Left ventricle myocardium inferior (tissue), 1 donor: ENCODE measurements at regions not wholly inside any gene's neighbourhood (a gene's known extent, or its start where the extent isn't known, plus 50 kb on each side); places are given as distances from the start of the nearest gene placed in this dataset.

Experiments
- DNase-seq: peaks from one replicate; pipeline ENCODE4 v3.0.0-alpha.2; 2020
- H3K27ac ChIP-seq: fragments of 200-600 bp; replicated peaks from 2 replicates; pipeline ENCODE4 v1.8.0; 2021
- H3K27me3 ChIP-seq: fragments of 200-600 bp; 2 replicates; pipeline ENCODE4 v1.8.0; 2021; ENCODE audit warnings: low read depth
- H3K36me3 ChIP-seq: fragments of 200-600 bp; 2 replicates; pipeline ENCODE4 v1.8.0; 2021
- H3K4me1 ChIP-seq: fragments of 200-600 bp; 2 replicates; pipeline ENCODE4 v1.8.0; 2021
- H3K4me3 ChIP-seq: fragments of 200-600 bp; 2 replicates; pipeline ENCODE4 v1.8.0; 2021; ENCODE audit warnings: mild to moderate bottlenecking, moderate library complexity
- H3K9me3 ChIP-seq: fragments of 200-600 bp; replicated peaks from 2 replicates; pipeline ENCODE4 v1.8.0; 2021
- intact Hi-C: fragments of 100-400 bp; cut with micrococcal nuclease; formaldehyde crosslinking; loops from one replicate; pipeline ENCODE4 v1.11.0; 2022
- TF ChIP-seq, protein P1 (sequence below): fragments of 200-600 bp; IDR thresholded peaks from 2 replicates; pipeline ENCODE4 v1.8.0; 2021; ENCODE audit warnings: antibody characterized with exemption, mild to moderate bottlenecking, borderline replicate concordance
- donor health status: DM: no; HTN: yes; CAD: no; lungs with severe emphysema.

DNA sequence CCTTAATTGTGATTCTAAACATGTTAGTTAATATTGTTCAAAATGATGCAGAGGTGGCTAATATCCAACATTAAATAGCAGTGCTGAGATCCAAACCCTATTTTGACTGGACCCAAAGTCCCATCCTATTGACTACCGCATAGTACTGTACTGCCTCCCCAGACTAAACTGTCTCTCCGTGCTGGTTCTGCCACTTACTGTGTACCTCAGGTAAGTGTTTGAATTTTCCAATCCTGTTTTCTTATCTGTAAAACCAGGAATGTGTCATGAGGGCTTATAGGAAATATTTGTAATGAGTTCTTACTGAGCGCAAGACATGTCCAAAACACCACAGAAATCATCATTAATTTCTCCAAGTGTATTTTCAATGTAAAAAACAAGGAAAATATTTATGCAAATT, 209.2 kb upstream of the CD180 start:
- peaks cover 3% of the 10 kb centered on the region for H3K4me1 ChIP-seq
- H3K9me3 ChIP-seq: no peaks in the 10 kb centered on the region
- DNase-seq: no peak
- H3K4me3 ChIP-seq: no peak overlapping the region
- no peaks in the 10 kb centered on the region for H3K27me3 ChIP-seq
- no peaks in the 10 kb centered on the region for H3K36me3 ChIP-seq
- TF ChIP-seq, protein P1, sequence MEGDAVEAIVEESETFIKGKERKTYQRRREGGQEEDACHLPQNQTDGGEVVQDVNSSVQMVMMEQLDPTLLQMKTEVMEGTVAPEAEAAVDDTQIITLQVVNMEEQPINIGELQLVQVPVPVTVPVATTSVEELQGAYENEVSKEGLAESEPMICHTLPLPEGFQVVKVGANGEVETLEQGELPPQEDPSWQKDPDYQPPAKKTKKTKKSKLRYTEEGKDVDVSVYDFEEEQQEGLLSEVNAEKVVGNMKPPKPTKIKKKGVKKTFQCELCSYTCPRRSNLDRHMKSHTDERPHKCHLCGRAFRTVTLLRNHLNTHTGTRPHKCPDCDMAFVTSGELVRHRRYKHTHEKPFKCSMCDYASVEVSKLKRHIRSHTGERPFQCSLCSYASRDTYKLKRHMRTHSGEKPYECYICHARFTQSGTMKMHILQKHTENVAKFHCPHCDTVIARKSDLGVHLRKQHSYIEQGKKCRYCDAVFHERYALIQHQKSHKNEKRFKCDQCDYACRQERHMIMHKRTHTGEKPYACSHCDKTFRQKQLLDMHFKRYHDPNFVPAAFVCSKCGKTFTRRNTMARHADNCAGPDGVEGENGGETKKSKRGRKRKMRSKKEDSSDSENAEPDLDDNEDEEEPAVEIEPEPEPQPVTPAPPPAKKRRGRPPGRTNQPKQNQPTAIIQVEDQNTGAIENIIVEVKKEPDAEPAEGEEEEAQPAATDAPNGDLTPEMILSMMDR: no peak
- intact Hi-C loops: no loop called here
- no peak overlapping the region for H3K27ac ChIP-seq

DNA sequence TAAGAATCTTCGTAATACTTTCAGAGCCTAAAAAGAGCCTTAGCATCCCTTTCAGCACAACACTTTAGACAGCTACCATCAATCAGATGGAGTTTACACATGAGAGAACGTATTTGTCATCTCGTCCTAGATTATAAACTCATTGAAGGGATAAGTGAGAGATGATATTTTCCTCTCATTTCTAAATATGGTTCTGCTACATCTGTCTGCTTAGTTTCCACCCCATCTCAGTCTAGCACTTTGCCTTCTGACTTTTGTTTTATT, 208.4 kb upstream of the CD180 start:
- Histone ChIP-seq H3K27me3 (no peaks in the 10 kb centered on the region), H3K27ac (no peak overlapping the region), H3K4me3 (no peak overlapping the region), H3K9me3 (no peaks in the 10 kb centered on the region), H3K36me3 (no peaks in the 10 kb centered on the region), H3K4me1 (peaks cover 3% of the 10 kb centered on the region)
- DNase-seq: no peak
- intact Hi-C loops: no loop called here
- TF ChIP-seq, protein P1: no peak

DNA sequence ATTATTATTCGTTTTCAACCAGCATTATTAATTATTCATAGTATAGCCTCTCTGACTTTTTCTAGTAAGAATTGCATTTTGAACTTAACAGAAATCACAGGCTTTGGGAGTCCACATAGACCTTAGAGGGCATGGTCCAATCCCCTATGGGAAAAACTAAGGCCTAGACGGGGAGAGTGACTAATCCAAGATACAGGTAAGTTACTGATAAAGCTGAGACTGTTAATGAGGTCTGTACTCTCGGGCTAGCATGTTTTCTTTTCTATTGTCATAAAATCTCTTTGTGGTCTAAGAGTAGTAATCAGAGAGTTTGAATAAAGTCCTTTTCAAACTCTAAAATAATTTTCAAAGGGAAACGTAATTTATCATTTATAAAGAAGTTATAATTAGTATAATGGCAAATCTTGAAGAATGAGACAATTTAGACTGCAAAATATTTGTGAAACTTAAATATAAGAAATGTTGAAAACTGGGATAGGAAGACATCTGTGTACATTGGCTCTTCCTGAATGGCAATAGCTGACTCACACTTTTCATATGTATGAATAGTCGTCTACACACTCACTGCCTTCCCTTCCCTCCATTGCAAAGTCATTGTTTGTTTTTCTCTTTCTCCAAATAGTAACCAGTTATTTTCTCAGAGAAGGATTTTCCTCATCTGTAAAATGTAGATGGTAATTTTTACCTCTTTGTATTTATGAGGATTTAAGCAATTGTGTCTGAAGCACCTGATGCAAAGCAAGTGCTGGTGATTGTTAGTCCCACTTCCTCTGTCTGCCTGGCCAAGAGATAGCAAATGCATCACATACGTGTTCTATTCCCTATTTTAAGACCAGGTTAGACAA, 207.9 kb upstream of the CD180 start:
- no peaks in the 10 kb centered on the region for H3K9me3 ChIP-seq
- no peak for DNase-seq
- H3K27me3 ChIP-seq: no peaks in the 10 kb centered on the region
- H3K27ac ChIP-seq: no peak overlapping the region
- H3K4me3 ChIP-seq: no peak overlapping the region
- TF ChIP-seq, protein P1: no peak
- intact Hi-C loops: no loop called here
- H3K36me3 ChIP-seq: no peaks in the 10 kb centered on the region
- H3K4me1 ChIP-seq: peaks cover 3% of the 10 kb centered on the region

DNA sequence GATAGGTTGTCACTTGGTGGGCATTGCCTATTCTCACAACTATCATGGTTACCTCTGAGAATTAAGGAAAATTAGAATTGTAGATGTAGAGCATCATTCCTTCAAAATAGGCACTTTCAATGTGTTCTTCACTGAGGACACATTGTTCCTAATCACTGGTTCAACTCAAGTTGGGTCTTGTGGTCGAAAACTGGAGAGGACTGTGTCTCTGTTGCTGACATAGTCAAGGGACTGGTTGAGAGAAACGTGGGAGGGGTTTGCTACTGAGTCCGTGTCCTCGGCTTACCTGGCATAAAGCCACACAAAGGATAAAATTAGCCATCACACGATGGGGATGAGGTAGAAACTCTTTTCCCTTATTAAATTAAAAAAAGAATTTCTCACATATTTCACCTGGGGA, 205.9 kb upstream of the CD180 start:
- Histone ChIP-seq H3K27ac (no peak overlapping the region), H3K9me3 (no peaks in the 10 kb centered on the region), H3K4me3 (no peak overlapping the region), H3K4me1 (peaks cover 3% of the 10 kb centered on the region), H3K36me3 (no peaks in the 10 kb centered on the region), H3K27me3 (no peaks in the 10 kb centered on the region)
- TF ChIP-seq, protein P1: no peak
- no peak for DNase-seq
- intact Hi-C loops: no loop called here

DNA sequence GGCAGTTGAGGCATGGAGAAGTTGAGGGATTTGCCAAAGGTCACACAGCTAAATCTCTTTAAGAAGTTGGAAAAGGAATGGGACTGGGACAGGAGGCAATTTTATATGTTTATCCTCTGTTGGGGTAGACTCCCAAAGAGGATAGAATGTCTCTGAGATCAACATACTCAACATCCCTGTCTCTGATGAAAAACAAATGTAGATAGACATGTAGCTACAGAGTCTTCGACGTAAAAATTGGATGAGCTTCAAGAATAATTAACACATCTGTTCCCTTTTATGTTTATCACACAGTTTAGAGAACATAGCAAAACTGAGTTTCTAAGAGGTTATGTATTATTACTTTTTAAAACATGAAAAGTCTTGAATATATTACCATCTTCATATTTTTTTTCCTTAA, 204.6 kb upstream of the CD180 start:
- peaks cover 3% of the 10 kb centered on the region for H3K4me1 ChIP-seq
- no peaks in the 10 kb centered on the region for H3K9me3 ChIP-seq
- H3K27me3 ChIP-seq: no peaks in the 10 kb centered on the region
- no peaks in the 10 kb centered on the region for H3K36me3 ChIP-seq
- no peak overlapping the region for H3K4me3 ChIP-seq
- TF ChIP-seq, protein P1: no peak
- no peak for DNase-seq
- intact Hi-C loops: no loop called here
- H3K27ac ChIP-seq: no peak overlapping the region

DNA sequence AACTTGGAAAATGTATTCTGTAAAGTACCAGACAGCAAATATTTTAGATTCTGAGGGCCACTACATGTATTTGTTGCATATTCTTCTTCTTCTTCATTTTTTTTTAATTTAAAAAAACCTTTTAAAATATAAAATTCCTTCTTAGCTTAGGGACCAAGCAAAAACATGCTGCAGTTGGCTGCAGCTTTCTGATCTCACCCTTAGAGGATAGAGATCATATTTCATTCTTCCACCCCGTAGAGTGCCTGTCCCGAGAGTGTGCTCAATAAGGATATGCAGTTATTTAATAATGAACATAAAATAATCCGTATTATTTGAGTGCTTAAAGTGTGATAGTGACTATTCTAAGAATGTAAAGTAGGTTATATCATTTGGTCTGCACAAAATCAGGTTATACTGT, 204.2 kb upstream of the CD180 start:
- intact Hi-C loops: no loop called here
- TF ChIP-seq, protein P1: no peak
- Histone ChIP-seq H3K27ac (no peak overlapping the region), H3K4me3 (no peak overlapping the region), H3K4me1 (peaks cover 3% of the 10 kb centered on the region), H3K27me3 (no peaks in the 10 kb centered on the region), H3K9me3 (no peaks in the 10 kb centered on the region), H3K36me3 (no peaks in the 10 kb centered on the region)
- DNase-seq: no peak
